LNCaP clone FGC (cell line): ENCODE measurements at regions not wholly inside any gene's neighbourhood (a gene's known extent, or its start where the extent isn't known, plus 50 kb on each side); places are given as distances from the start of the nearest gene placed in this dataset.

ENCODE experiments used
- DNase-seq: peaks from one replicate; pipeline ENCODE4 v3.0.0-alpha.2; 2011; ENCODE audit warnings: low read depth
- H3K4me3 ChIP-seq: 2 replicates; pipeline ENCODE4 v1.5.1; 2011; ENCODE audit warnings: mild to moderate bottlenecking, low read depth, low read length, control low read depth
- CTCF ChIP-seq: IDR thresholded peaks from 2 replicates; pipeline ENCODE4 v1.5.1; 2012; ENCODE audit warnings: mild to moderate bottlenecking; ENCODE audit not compliant: control insufficient read depth, insufficient read depth; ENCODE audit errors: extremely low read depth

GRCh38 chr19:31559494-31559893 lies 210.3 kb upstream of the TSHZ3 start:
- no peak overlapping the region for H3K4me3 ChIP-seq
- TF ChIP-seq CTCF: no peak
- no peak for DNase-seq

- TF ChIP-seq CTCF: no peak
- H3K4me3 ChIP-seq: no peak overlapping the region
- DNase-seq: no peak
These were observed 211.1 kb upstream of the TSHZ3 start for GRCh38 chr19:31560086-31561060.

- TF ChIP-seq CTCF: no peak
- no peak overlapping the region for H3K4me3 ChIP-seq
- DNase-seq: no peak
These were observed 213.9 kb upstream of the TSHZ3 start for GRCh38 chr19:31562966-31563612.

GRCh38 chr19:31567776-31568175 lies 218.5 kb upstream of the TSHZ3 start:
- no peak for DNase-seq
- no peak for TF ChIP-seq CTCF

GRCh38 chr19:31568724-31569123 lies 219.5 kb upstream of the TSHZ3 start:
- no peak overlapping the region for H3K4me3 ChIP-seq
- TF ChIP-seq CTCF: no peak

More at GRCh38 chr19:31567776-31568175, 218.5 kb upstream of the TSHZ3 start:
- no peak overlapping the region for H3K4me3 ChIP-seq

GRCh38 chr19:31570718-31571117 lies 221.5 kb upstream of the TSHZ3 start:
- no peak for DNase-seq
- no peak for TF ChIP-seq CTCF
- no peak overlapping the region for H3K4me3 ChIP-seq

More at GRCh38 chr19:31568724-31569123, 219.5 kb upstream of the TSHZ3 start:
- DNase-seq: no peak
